Pancreas (tissue), 10 donors: ENCODE measurements at regions not wholly inside any gene's neighbourhood (a gene's known extent, or its start where the extent isn't known, plus 50 kb on each side); places are given as distances from the start of the nearest gene placed in this dataset.

Experiments used
- ATAC-seq, 4 donors: fragments of 200-7000 bp; cut with Tn5 transposase; one replicate each; pipeline versions ENCODE4 v1.8.0 to v1.9.1; 2020; ENCODE audit warnings: mild to moderate bottlenecking in 4 of 4, moderate library complexity in 4 of 4
- DNase-seq, 6 donors: peaks; one replicate each; pipeline ENCODE4 v3.0.0-alpha.2; 2020
- FAIRE-seq: peaks from 2 replicates; lab custom pipeline; 2012; peaks lifted over from hg19 to GRCh38; lab: Jason Lieb, UNC
- H3K27ac ChIP-seq, 4 donors: fragments of 200-600 bp; sonication (generic); 1 replicate in 3 of 4; 2 replicates in 1 of 4; pipeline versions ENCODE4 v1.5.0 to v1.8.0; 2020
- H3K27me3 ChIP-seq, 4 donors: fragments of 200-600 bp; one replicate each; pipeline ENCODE4 v1.8.0; 2021
- H3K36me3 ChIP-seq, 3 donors: fragments of 200-600 bp; sonication (generic) in 1 of 3; one replicate each; pipeline versions ENCODE4 v1.5.0 to v1.8.0; 2020 to 2021
- H3K4me1 ChIP-seq, 3 donors: fragments of 200-600 bp; one replicate each; pipeline ENCODE4 v1.8.0; 2021
- H3K4me3 ChIP-seq, 4 donors: fragments of 200-600 bp; sonication (generic) in 2 of 4; one replicate each; pipeline versions ENCODE4 v1.5.0 to v1.8.0; 2020 to 2021
- H3K9me3 ChIP-seq, 4 donors: fragments of 200-600 bp; one replicate each; pipeline ENCODE4 v1.8.0; 2021
- WGBS, 2 donors: extraction: QIAGEN DNeasy Blood & Tissue Kit; methylation state at CpG; one replicate each; pipeline ENCODE4 v1.1.7; 2013; 5-methylcytosine and 5-hydroxymethylcytosine counted together
- intact Hi-C, 3 donors: fragments of 100-400 bp; cut with DNase I; formaldehyde crosslinking; loops; one replicate each; pipeline versions ENCODE4 v1.11.1 to v1.14.2; 2022
- TF ChIP-seq, protein P1 (sequence below), 4 donors: fragments of 200-600 bp; sonication (generic) in 3 of 4; IDR thresholded peaks; one replicate each; pipeline versions ENCODE4 v1.5.0 to v1.8.0; 2021; ENCODE audit warnings: antibody characterized with exemption in 4 of 4
- donor health status: healthy with polysubstance abuse.
- donor health status: DM: no; HTN: no; CAD: no; lungs with moderate emphysema.
- donor health status: DM: no; HTN: no; CAD: no.
- donor health status: control.
- donor health status: control.
- donor health status: Bipolar disorder and iron deficiency.
- donor health status: DM: yes; HTN: yes; CAD: no.
- donor health status: DM: no; HTN: no; CAD: no.
- donor health status: DM: no; HTN: no; CAD: no.
- donor health status: DM: yes; HTN: yes; CAD: no.

DNA sequence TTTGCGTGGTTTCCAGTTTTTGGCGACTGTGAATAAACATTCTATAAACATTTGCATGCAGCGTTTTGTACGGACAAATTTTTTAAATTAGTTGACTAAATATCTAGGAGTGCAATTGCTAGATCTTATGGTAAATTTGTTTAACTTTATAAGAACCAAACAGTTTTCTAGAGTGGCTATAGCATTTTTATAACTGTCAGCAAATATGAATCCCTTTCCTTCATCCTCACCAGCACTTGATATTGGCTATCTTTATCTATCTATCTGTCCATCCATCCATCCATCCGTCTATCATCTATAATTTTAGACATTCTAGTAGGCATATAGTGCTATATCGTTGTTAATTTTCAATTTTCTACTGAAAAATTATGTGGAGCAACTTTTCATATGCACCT lies 158.4 kb upstream of the CHRNA7 start:
- TF ChIP-seq, protein P1, sequence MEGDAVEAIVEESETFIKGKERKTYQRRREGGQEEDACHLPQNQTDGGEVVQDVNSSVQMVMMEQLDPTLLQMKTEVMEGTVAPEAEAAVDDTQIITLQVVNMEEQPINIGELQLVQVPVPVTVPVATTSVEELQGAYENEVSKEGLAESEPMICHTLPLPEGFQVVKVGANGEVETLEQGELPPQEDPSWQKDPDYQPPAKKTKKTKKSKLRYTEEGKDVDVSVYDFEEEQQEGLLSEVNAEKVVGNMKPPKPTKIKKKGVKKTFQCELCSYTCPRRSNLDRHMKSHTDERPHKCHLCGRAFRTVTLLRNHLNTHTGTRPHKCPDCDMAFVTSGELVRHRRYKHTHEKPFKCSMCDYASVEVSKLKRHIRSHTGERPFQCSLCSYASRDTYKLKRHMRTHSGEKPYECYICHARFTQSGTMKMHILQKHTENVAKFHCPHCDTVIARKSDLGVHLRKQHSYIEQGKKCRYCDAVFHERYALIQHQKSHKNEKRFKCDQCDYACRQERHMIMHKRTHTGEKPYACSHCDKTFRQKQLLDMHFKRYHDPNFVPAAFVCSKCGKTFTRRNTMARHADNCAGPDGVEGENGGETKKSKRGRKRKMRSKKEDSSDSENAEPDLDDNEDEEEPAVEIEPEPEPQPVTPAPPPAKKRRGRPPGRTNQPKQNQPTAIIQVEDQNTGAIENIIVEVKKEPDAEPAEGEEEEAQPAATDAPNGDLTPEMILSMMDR (IDR thresholded peaks at IDR 0.05), result no peak
- H3K27ac ChIP-seq, result no peak overlapping the region
- H3K4me3 ChIP-seq, result no peak overlapping the region
- H3K9me3 ChIP-seq, result no peaks in the 10 kb centered on the region
- DNase-seq (no peak), ATAC-seq (no peak), FAIRE-seq (no peak)
- WGBS, 2 donors, result 78 to 86% methylated on average over 6 of the region's 6 CpGs
- no peaks in the 10 kb centered on the region for H3K27me3 ChIP-seq
- intact Hi-C loops, result no loop called here
- H3K36me3 ChIP-seq, result no peaks in the 10 kb centered on the region
- H3K4me1 ChIP-seq, result peaks cover 0 to 3% (median 0%) of the 10 kb centered on the region in 3 donors

DNA sequence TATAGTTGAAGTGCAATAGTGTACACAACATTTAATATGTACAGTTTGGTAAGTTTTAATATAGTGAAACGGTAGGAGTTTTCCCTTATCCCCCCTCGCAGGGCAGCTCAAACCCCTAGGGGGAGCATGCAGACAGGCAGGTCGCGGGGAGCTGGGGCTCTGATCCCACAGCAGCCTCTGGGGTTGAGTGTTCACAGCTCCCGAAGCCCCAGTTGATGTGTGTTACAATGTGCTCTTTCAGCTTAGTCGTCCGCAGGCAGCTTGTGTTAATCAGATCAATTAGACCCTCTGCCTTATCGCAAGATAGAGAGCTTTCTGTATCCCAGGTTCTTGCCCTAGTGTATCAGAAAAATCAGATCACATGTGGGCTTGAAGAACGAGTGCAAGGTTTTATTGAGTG lies 143.1 kb upstream of the CHRNA7 start:
- 18 to 25% methylated on average over 9 of the region's 9 CpGs for WGBS, 2 donors
- H3K4me3 ChIP-seq, result no peak overlapping the region

DNA sequence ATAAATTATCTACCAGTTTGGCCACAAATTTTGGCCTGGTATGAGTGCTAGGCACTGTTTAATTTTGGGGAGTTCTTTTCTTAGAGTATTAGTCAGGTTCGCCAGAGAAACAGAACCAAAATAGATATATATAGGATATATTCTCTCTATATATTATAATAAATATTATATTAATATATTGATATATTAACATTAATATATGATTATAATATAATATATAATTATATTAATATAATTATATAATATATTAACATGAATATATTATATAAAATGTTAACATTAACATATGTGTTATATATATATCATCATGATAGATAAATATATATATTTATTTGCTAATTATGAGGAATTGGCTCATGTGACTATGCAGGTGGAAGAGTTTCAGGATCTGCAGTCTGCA lies 137.8 kb upstream of the CHRNA7 start:
- FAIRE-seq (no peak), ATAC-seq (no peak), DNase-seq (no peak)
- no peak overlapping the region for H3K4me3 ChIP-seq
- H3K36me3 ChIP-seq, result no peaks in the 10 kb centered on the region
- H3K27ac ChIP-seq, result no peak overlapping the region
- no peaks in the 10 kb centered on the region for H3K9me3 ChIP-seq
- H3K27me3 ChIP-seq, result no peaks in the 10 kb centered on the region
- H3K4me1 ChIP-seq, result no peaks in the 10 kb centered on the region
- intact Hi-C loops, result no loop called here
- TF ChIP-seq, protein P1 (IDR thresholded peaks at IDR 0.05), result no peak
- WGBS, 2 donors, result 89 to 95% methylated on average over 1 of the region's 1 CpG

More for the DNA sequence above, 143.1 kb upstream of the CHRNA7 start:
- no peak for FAIRE-seq
- ATAC-seq, result no peak
- Histone ChIP-seq H3K27me3 (no peaks in the 10 kb centered on the region), H3K4me1 (no peaks in the 10 kb centered on the region), H3K9me3 (no peaks in the 10 kb centered on the region), H3K36me3 (no peaks in the 10 kb centered on the region), H3K27ac (no peak overlapping the region)
- no peak for DNase-seq
- TF ChIP-seq, protein P1 (IDR thresholded peaks at IDR 0.05), result no peak
- intact Hi-C loops, result no loop called here

DNA sequence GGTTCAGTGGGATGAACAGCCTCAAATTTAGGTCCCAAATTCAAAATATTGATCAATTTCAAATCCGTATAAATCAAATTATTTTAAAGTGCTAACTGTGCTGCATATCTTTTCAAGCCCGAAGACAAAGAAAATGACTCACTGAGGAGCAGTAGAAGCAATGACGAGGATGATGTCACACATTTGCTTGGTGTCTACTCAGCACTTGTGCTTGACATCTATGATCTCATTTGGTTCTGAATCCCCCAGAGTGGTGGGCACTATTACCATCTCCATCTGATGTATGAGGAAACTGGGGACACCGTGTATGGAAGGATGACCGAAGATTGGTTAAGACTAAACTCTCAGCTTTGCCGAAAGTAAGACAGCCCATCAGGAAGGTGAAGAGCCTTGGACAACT lies 136.5 kb upstream of the CHRNA7 start:
- Histone ChIP-seq H3K36me3 (no peaks in the 10 kb centered on the region), H3K9me3 (no peaks in the 10 kb centered on the region), H3K4me3 (no peak overlapping the region), H3K27me3 (no peaks in the 10 kb centered on the region), H3K27ac (no peak overlapping the region), H3K4me1 (no peaks in the 10 kb centered on the region)
- DNase-seq (no peak), FAIRE-seq (no peak), ATAC-seq (no peak)
- TF ChIP-seq, protein P1 (IDR thresholded peaks at IDR 0.05), result no peak
- 80 to 85% methylated on average over 6 of the region's 6 CpGs for WGBS, 2 donors
- intact Hi-C loops, result no loop called here

DNA sequence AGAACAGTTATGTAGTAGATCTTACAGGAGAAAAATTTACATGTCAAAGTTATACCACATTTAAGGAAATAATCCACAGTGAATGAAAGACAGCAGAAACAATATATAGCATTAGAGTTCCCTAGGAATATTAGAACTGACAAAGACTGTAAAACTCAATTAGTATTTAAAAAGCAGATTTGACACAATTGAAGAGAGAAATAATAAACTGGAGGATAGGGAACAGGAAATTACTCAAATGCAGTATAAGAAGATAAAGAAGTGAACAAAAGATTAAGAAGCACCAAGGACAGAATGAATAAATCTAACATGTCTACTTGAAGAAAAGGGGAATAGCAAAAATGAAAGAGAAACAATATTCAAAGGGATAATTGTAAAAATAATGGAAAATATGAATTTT lies 132.6 kb upstream of the CHRNA7 start:
- Histone ChIP-seq H3K4me1 (no peaks in the 10 kb centered on the region), H3K27me3 (no peaks in the 10 kb centered on the region), H3K4me3 (no peak overlapping the region), H3K36me3 (no peaks in the 10 kb centered on the region), H3K27ac (no peak overlapping the region), H3K9me3 (no peaks in the 10 kb centered on the region)
- DNase-seq, result no peak
- no peak for FAIRE-seq
- intact Hi-C loops, result no loop called here
- TF ChIP-seq, protein P1 (IDR thresholded peaks at IDR 0.05), result no peak
- ATAC-seq, result no peak
